ENCODE measurements at regions not wholly inside any gene's neighbourhood (a gene's known extent, or its start where the extent isn't known, plus 50 kb on each side); places are given as distances from the start of the nearest gene placed in this dataset.
"Not testable (repeated sequence)": the region's sequence is repeated elsewhere in the genome, so short reads cannot be mapped to it uniquely, and the experiment has no call there.

- no peak for DNase-seq
- intact Hi-C loops (cut with micrococcal nuclease): no loop called here
Measured at GRCh38 chr1:67482733-67483482, 52.7 kb upstream of the SERBP1 start.

GRCh38 chr1:67484492-67484891 lies 54.3 kb upstream of the SERBP1 start:
- intact Hi-C loops (cut with micrococcal nuclease): no loop called here
- no peak for ATAC-seq
- no peak for DNase-seq

More at GRCh38 chr1:67482733-67483482, 52.7 kb upstream of the SERBP1 start:
- no peak for ATAC-seq

GRCh38 chr1:67485046-67485811 lies 55.0 kb upstream of the SERBP1 start:
- DNase-seq: no peak
- no peak for ATAC-seq
- intact Hi-C loops (cut with micrococcal nuclease): loop anchor here (5.0 kb wide), 1 partner anchor 138 kb away; no protein-coding TSS in a partner anchor

- ATAC-seq: peak; percentile 86
- no peak for DNase-seq
- intact Hi-C loops (cut with micrococcal nuclease): loop anchor here (5.0 kb wide), 1 partner anchor 142 kb away; no protein-coding TSS in a partner anchor
Measured at GRCh38 chr1:67489643-67490042, 59.4 kb upstream of the SERBP1 start.

- no peak for ATAC-seq
- intact Hi-C loops (cut with micrococcal nuclease): no loop called here
- DNase-seq: no peak
Measured at GRCh38 chr1:67491280-67491679, 61.1 kb upstream of the SERBP1 start.

- no peak for DNase-seq
- intact Hi-C loops (cut with micrococcal nuclease): no loop called here
- no peak for ATAC-seq
Measured at GRCh38 chr1:67493148-67493547, 62.9 kb upstream of the SERBP1 start.

GRCh38 chr1:67495327-67495726 lies 65.1 kb upstream of the SERBP1 start:
- ATAC-seq (no peak), DNase-seq (no peak)
- intact Hi-C loops (cut with micrococcal nuclease): no loop called here

GRCh38 chr1:67496329-67496728 lies 66.1 kb upstream of the SERBP1 start:
- no peak for DNase-seq
- intact Hi-C loops (cut with micrococcal nuclease): no loop called here
- ATAC-seq: no peak

- peak; percentile 95 for ATAC-seq
- intact Hi-C loops (cut with micrococcal nuclease): loop anchor here (5.0 kb wide), 2 partner anchors 153 to 268 kb away; no protein-coding TSS in a partner anchor
- DNase-seq: peak; percentile 88
Measured at GRCh38 chr1:67500413-67500959, 70.3 kb upstream of the SERBP1 start.

- intact Hi-C loops (cut with micrococcal nuclease): loop anchor here (5.0 kb wide), 2 partner anchors 157 to 272 kb away; no protein-coding TSS in a partner anchor
- ATAC-seq: no peak
Measured at GRCh38 chr1:67503974-67504373, 73.8 kb upstream of the SERBP1 start.

GRCh38 chr1:67513392-67514294 lies 83.4 kb upstream of the SERBP1 start:
- ATAC-seq; intact Hi-C loops (cut with micrococcal nuclease); DNase-seq: not testable (repeated sequence)

More at GRCh38 chr1:67503974-67504373, 73.8 kb upstream of the SERBP1 start:
- DNase-seq: no peak

GRCh38 chr1:67514300-67514699 lies 84.1 kb upstream of the SERBP1 start:
- DNase-seq (no peak), ATAC-seq (no peak)
- intact Hi-C loops (cut with micrococcal nuclease): no loop called here

GRCh38 chr1:67514786-67515185 lies 84.6 kb upstream of the SERBP1 start:
- no peak for DNase-seq
- ATAC-seq: no peak
- intact Hi-C loops (cut with micrococcal nuclease): no loop called here

GRCh38 chr1:67515324-67516080 lies 85.3 kb upstream of the SERBP1 start:
- intact Hi-C loops (cut with micrococcal nuclease): no loop called here
- DNase-seq (no peak), ATAC-seq (no peak)

GRCh38 chr1:67517046-67517445 lies 86.8 kb upstream of the SERBP1 start:
- intact Hi-C loops (cut with micrococcal nuclease): no loop called here
- DNase-seq (no peak), ATAC-seq (no peak)

GRCh38 chr1:67522001-67522441 lies 91.8 kb upstream of the SERBP1 start:
- ATAC-seq (no peak), DNase-seq (no peak)
- intact Hi-C loops (cut with micrococcal nuclease): no loop called here

- DNase-seq (no peak), ATAC-seq (no peak)
- intact Hi-C loops (cut with micrococcal nuclease): no loop called here
Measured at GRCh38 chr1:67522793-67523192, 92.6 kb upstream of the SERBP1 start.

Measured in left ventricle myocardium superior (tissue), 1 donor.